GM18520 (cell line): ENCODE measurements at regions not wholly inside any gene's neighbourhood (a gene's known extent, or its start where the extent isn't known, plus 50 kb on each side); places are given as distances from the start of the nearest gene placed in this dataset.
"Not testable (repeated sequence)": the region's sequence is repeated elsewhere in the genome, so short reads cannot be mapped to it uniquely, and the experiment has no call there.

ENCODE experiments used
- ATAC-seq: cut with Tn5 transposase; IDR thresholded peaks from one replicate; pipeline ENCODE4 v1.9.1; 2021; ENCODE audit not compliant: unreplicated experiment

GRCh38 chr1:101366513-101367215 is 129.8 kb downstream of the S1PR1 start:
- ATAC-seq = no peak

- ATAC-seq = no peak
These were observed 130.8 kb downstream of the S1PR1 start for GRCh38 chr1:101367630-101368029.

DNA sequence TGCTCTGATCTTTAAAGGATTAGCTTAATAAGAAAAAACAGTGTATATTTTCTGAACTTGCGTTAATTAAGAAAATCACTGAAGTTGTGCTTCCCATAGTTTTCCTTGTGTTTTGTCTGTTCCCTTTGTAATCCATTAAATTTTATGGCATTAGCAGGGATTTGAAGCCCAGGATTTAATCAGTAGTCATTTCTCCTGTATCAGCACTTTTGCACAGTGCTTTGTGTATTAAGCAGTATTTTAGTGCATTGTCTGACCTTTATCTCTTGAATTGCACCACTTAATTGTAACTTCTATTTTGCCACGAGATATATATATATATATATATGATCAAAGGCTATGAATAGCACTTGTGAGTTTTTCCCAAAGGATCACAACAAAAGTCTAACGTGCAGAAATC is 133.7 kb downstream of the S1PR1 start:
- ATAC-seq = no peak

DNA sequence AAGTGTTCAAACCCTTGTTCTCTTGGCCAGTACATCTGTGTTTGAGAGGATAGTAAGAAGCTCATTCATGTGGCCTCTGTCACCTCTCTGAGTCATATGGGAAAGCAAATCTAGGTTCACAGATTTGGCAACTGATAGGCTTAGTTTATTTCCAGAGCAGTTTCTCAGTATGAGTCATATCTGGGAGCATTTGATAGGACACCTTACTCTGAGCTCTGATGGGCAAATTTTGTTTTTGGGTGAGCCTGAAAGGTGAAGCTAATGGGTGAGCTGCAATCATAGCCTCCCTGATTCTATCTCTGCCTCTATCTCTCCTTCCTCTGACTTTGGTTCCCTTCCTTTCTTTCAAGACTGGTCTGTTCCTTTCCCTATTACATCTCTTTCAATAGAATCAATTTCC is 134.4 kb downstream of the S1PR1 start:
- ATAC-seq = peak; percentile 95

GRCh38 chr1:101373570-101373969 is 136.8 kb downstream of the S1PR1 start:
- ATAC-seq = no peak

DNA sequence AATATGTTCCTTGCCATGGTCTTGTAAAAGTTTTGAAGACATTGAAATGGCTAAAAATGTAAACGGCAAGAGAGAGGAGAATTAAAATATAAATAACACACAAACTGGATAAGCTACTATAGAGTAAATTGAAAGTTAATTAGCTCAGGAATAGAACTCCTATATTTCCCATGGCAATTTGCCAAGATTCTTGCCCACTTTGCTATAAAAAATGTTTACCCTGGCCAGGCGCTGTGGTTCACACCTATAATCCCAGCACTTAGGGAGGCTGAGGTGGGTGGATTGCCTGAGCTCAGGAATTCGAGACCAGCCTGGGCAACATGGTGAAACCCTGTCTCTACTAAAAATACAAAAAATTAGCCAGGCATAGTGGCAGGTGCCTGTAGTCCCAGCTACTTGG is 138.6 kb downstream of the S1PR1 start:
- not testable (repeated sequence) for ATAC-seq

GRCh38 chr1:101376121-101377083 is 139.6 kb downstream of the S1PR1 start:
- no peak for ATAC-seq

- ATAC-seq = no peak
These were observed 140.4 kb downstream of the S1PR1 start for GRCh38 chr1:101377084-101377835.

DNA sequence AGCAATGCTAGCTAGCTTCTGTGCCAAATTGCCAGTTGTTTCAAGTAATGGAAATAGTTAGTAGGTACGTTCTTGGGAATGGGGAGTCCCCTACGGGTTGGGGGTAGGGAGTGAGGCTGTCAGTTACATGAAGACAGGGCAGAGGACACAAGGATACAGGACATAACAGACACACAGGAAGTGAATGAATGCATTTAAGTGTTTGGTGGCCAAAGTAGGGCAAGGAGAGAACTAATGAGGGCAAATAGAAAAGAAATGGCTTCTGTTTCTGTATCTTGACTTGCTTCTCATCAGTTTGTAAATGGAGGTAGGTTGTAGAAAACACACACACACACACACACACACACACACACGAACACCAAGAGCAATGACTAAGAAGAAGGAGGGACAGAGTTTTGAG is 142.2 kb downstream of the S1PR1 start:
- no peak for ATAC-seq

- peak; percentile 88 for ATAC-seq
These were observed 143.1 kb downstream of the S1PR1 start for GRCh38 chr1:101379950-101380349.

DNA sequence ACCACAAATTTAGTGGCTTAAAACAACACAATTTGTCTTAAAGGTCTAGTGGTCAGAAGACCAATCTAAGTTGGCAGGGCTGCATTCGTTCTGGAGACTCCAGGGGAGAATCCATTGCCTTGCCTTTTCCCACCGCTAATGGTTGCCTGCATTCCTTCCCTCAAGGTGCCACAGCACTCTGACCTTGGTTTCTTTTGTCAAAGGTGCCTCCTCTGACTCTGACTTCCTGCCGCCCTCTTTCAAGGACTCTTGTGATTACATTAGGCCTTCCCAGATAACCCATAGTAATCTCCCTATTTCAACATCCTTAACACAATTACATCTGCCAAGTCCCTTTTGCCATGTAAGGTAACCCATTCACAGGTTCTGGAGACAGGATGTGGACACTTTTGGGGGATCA is 145.3 kb downstream of the S1PR1 start:
- no peak for ATAC-seq

- ATAC-seq = peak; percentile 85
These were observed 152.2 kb downstream of the S1PR1 start for GRCh38 chr1:101388904-101389546.

- ATAC-seq = no peak
These were observed 152.7 kb downstream of the S1PR1 start for GRCh38 chr1:101389547-101389929.

DNA sequence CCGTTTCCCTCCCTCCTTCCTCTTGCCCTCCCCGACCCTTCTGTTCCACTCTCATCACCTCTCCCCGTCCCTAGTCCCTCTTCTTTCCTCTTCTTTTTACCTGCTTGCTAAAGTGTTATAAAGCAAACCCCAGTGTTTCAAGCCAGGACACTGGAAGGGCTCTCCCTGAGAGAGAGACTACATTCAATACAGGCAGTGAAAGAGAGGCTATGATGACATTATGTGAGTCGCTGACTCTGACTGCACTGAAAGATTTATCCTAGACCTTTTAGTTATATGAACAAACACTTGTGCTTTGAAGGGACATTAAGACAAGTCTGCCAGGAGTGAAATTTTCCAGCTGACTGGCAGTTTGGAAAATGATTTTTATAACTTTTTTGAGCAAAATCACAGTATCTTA is 155.7 kb downstream of the S1PR1 start:
- ATAC-seq = no peak

DNA sequence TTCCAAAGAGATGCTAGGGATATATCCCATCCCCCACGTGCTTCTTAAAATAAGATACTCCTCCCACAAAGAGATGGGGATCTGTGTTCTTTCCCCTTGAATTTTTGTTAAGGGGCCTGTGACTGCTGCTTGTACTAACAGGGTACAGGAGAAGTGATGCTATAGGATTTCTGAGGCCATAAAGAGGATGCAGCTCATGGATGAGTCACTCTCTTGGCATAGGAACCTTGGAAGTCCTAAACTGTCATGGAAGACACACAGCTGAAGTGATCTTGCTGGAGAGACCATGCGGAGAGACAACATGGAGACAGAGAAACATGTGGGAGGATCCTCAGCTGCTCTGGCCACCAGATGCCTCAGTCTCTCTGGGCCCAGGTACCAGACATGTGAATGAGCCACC is 157.2 kb downstream of the S1PR1 start:
- ATAC-seq = no peak

GRCh38 chr1:101399222-101399621 is 162.4 kb downstream of the S1PR1 start:
- no peak for ATAC-seq

DNA sequence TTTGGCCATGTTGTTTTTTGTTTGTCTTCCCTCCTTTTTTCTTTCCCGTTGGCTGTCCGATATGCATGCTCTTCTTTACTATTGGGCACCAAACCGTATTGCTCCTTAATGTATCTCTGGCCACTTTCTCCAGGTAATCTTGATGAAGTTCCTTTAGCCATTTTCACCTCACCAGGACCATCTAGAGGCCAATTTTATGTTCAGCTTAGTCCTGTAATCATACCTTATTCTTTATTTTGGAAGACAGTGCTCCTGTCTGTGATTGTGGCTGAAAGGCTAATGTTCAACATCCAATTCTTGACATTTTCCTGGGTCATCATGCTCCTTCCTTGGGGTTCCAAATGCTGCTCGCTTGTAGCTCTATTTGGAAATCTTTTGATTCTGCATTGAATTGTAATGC is 169.5 kb downstream of the S1PR1 start:
- no peak for ATAC-seq

DNA sequence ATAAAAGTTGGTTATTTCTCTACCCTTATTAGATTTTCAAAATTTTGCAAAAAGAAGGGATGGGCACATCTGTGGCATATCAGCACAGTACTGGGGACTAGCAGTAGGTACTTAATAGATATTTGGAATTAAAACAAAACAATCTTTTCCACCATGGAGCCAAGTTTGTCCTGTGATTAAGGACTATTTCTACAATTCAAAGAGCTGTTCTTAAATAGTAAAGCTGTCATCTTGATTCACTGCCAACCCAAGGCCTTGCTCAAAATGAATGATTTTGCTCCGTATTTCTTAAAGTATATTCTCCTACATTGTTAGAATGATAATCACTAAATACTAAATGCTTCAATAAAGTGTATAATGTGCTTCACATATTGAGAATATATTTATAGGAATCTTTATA is 169.9 kb downstream of the S1PR1 start:
- ATAC-seq = no peak

- peak; percentile 76 for ATAC-seq
These were observed 170.8 kb downstream of the S1PR1 start for GRCh38 chr1:101407505-101408211.
